ENCODE measurements at regions not wholly inside any gene's neighbourhood (a gene's known extent, or its start where the extent isn't known, plus 50 kb on each side); places are given as distances from the start of the nearest gene placed in this dataset.

GRCh38 chr9:110121170-110121569, 86.8 kb downstream of the C9orf152 start:
- TF ChIP-seq CTCF (IDR thresholded peaks at IDR 0.05): no peak
- no peak for TF ChIP-seq POLR2A (IDR thresholded peaks at IDR 0.05)
- TF ChIP-seq POLR2AphosphoS5 (IDR thresholded peaks at IDR 0.05): no peak
